Activated T-cell treated with anti-CD3 and anti-CD28 coated beads, Interleukin-2, amount 50 U/mL, for 24 hours (primary cell): ENCODE measurements at regions not wholly inside any gene's neighbourhood (a gene's known extent, or its start where the extent isn't known, plus 50 kb on each side); places are given as distances from the start of the nearest gene placed in this dataset.

ENCODE experiments used
- DNase-seq: peaks from one replicate; pipeline ENCODE4 v3.0.0-alpha.2; 2020
- H3K27ac Mint-ChIP-seq: 2 replicates; pipeline ENCODE4 v1.8.0; 2020; ENCODE audit warnings: mild to moderate bottlenecking, mixed read lengths
- H3K27me3 Mint-ChIP-seq: 2 replicates; pipeline ENCODE4 v1.8.0; 2020; ENCODE audit warnings: mixed read lengths
- H3K36me3 Mint-ChIP-seq: 2 replicates; pipeline ENCODE4 v1.8.0; 2020; ENCODE audit warnings: low read depth, mixed read lengths
- H3K4me1 Mint-ChIP-seq: 2 replicates; pipeline ENCODE4 v1.8.0; 2020; ENCODE audit warnings: low read depth, mixed read lengths
- H3K4me3 Mint-ChIP-seq: 2 replicates; pipeline ENCODE4 v1.8.0; 2020; ENCODE audit warnings: mild to moderate bottlenecking, moderate library complexity, mixed read lengths
- H3K9me3 Mint-ChIP-seq: 2 replicates; pipeline ENCODE4 v1.8.0; 2020; ENCODE audit warnings: mixed read lengths

DNA sequence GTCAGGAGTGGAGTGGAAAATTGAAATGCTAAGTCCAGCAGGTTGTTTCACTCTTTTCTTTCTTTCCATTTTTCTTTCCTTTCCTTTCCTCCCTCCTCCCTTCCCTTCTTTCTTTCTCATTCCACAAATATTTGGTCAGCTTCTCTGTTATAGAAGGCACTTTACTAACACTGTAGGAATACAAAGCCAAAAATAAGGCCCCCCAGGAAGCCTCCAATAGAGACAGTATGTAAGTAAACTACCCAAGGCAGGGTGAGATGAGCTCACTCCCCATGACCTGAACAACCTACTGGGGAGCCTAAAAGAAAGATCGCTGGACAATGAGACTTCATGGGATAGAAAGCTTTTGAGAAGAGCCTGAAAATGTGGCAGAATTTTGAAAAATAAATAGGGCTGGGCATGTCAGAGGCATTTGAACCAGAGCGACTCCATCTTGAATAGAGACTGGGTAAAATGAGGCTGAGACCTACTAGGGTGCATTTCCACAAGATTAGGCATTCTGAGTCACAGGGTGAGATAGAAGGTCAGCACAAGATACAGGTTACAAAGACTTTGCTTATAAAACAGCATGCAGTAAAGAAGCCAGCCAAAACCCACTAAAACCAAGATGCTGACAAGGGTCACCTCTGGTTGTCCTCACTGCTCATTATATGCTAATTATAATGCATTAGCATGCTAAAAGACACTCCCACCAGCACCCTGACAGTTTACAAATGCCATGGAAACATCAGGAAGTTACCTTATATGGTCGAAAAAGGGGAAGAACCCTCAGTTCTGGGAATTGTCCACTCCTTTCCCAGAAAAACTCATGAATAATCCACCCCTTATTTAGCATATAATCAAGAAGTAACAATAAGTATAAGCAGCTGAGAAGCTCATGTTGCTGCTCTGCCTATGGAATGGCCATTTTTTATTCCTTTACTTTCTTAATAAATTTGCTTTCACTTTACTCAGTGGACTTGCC is 158.9 kb upstream of the EGFLAM start:
- H3K9me3 Mint-ChIP-seq = no peaks in the 10 kb centered on the region
- no peak overlapping the region for H3K4me3 Mint-ChIP-seq
- peaks cover 3% of the 10 kb centered on the region for H3K27me3 Mint-ChIP-seq
- no peaks in the 10 kb centered on the region for H3K36me3 Mint-ChIP-seq
- H3K27ac Mint-ChIP-seq = no peak overlapping the region
- H3K4me1 Mint-ChIP-seq = no peaks in the 10 kb centered on the region
- no peak for DNase-seq

DNA sequence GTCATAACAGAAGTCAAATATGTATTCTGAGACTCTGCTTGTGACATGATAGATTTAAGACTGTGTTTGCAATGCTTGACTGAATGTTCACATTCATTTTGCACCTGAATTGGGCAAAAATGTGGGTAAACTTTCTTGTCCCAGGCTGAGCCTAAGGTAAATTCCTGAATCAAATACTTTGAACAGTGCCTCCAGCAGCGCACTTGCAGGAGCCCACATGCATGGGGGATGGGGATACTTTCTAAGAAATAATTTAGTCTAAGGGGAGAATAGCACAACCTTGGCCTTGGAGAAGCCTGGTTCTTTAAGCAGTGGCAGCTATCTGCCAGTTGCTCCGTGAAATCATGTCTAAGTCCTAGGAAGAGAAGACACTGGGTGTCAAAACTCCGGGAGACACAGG is 163.5 kb upstream of the EGFLAM start:
- no peak for DNase-seq
- Mint-ChIP-seq H3K27me3 (peaks cover 3% of the 10 kb centered on the region), H3K27ac (no peak overlapping the region), H3K4me3 (no peak overlapping the region), H3K9me3 (no peaks in the 10 kb centered on the region), H3K4me1 (no peaks in the 10 kb centered on the region), H3K36me3 (no peaks in the 10 kb centered on the region)

DNA sequence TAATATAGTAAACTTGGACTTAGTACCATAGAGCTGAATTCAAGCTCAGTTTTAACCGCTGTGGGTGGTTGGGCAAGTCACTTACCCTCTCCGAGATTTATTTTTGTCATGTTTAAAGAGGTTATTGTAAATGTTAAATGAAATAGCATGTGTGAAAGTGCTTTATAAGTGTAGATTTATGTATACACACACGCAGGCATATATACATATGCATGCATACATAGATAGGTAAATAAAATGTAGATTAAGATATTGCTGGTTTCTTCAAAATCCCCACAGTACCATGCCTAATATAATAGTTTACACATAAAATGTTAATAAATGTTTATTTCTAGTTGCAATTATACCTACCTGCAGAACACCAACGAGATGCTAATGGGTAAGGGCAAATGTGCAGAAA is 164.5 kb upstream of the EGFLAM start:
- Mint-ChIP-seq H3K36me3 (no peaks in the 10 kb centered on the region), H3K4me3 (no peak overlapping the region), H3K9me3 (no peaks in the 10 kb centered on the region), H3K4me1 (no peaks in the 10 kb centered on the region), H3K27me3 (peaks cover 3% of the 10 kb centered on the region), H3K27ac (no peak overlapping the region)
- no peak for DNase-seq

DNA sequence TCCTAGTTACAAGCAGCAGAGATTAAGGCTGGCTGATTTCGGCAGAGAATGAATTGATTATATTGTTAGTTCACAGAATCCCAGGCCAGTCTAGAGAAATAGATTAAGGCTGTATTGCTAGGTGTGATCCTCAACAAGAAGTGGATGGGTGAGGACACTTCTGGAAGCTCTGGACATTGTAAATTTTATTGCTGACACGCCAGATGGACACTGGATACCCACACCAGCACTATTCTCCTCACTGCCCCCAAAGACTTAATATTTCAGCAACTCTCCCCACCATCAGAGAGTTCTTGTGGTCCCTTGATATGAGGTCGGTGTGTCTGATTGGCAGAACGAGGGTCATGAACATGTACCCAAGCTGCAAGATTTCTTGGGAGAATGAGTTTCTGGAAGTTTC is 171.6 kb upstream of the EGFLAM start:
- H3K27ac Mint-ChIP-seq = no peak overlapping the region
- DNase-seq = no peak
- no peaks in the 10 kb centered on the region for H3K36me3 Mint-ChIP-seq
- H3K4me3 Mint-ChIP-seq = no peak overlapping the region
- no peaks in the 10 kb centered on the region for H3K9me3 Mint-ChIP-seq
- no peaks in the 10 kb centered on the region for H3K4me1 Mint-ChIP-seq
- H3K27me3 Mint-ChIP-seq = peaks cover 7% of the 10 kb centered on the region

DNA sequence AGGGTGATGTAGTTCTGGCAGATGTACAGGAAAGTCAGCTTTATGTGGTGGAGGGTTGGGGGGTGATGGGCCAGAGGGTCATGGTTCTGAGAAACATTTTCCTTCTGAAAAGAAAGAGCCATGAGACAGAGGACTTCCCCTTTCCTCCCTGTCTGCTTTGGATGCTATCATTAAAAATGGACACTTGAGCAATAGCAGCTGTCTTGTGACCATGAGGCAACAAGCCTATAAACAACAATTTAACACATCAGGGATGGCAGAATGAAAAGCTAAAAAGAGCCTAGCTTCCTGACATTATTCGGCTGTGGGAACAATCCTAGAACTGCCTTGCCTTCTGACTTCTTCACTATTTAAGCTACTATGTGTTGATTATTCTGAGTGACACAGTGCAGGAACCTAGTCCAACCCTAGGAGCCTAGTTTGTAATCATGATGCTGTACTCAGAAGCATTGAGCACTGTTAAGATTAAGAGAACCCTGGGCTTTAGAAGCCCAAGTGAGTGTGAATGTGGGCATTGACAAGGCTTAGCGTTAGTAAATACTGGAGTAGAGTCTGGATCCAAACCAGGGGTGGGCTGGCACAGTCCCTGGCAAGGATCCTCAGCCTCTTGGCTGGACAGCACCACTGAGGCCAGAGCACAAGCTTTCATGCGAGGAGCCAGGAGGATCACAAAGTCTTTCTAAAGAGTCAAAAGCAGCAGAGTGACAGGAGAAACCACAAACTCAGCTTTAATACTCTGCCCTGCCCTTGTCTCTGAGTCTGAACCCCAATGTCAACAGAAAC is 178.5 kb upstream of the EGFLAM start:
- Mint-ChIP-seq H3K27me3 (peaks cover 3% of the 10 kb centered on the region), H3K4me3 (no peak overlapping the region), H3K27ac (no peak overlapping the region), H3K4me1 (no peaks in the 10 kb centered on the region), H3K36me3 (no peaks in the 10 kb centered on the region), H3K9me3 (no peaks in the 10 kb centered on the region)
- no peak for DNase-seq

DNA sequence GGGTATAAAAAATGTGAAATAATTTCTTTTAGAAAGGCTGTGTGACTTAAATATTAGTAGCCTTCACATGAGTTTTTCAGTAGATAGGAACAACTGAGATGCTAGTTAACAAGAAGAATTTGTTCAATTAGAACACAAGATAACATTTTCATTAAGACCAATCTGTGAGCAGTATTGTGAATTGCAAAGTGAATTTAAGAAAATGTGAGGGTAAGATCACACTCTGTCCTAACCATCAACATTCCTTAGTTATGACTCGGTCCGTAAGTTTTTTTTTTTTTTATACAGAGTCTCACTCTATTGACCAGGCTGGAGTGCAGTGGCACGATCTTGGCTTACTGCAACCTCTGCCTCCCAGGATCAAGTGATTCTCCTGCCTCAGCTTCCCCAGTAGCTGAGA is 180.2 kb upstream of the EGFLAM start:
- H3K4me1 Mint-ChIP-seq = no peaks in the 10 kb centered on the region
- no peaks in the 10 kb centered on the region for H3K9me3 Mint-ChIP-seq
- no peak for DNase-seq
- no peak overlapping the region for H3K27ac Mint-ChIP-seq
- no peaks in the 10 kb centered on the region for H3K36me3 Mint-ChIP-seq
- no peaks in the 10 kb centered on the region for H3K27me3 Mint-ChIP-seq
- no peak overlapping the region for H3K4me3 Mint-ChIP-seq

DNA sequence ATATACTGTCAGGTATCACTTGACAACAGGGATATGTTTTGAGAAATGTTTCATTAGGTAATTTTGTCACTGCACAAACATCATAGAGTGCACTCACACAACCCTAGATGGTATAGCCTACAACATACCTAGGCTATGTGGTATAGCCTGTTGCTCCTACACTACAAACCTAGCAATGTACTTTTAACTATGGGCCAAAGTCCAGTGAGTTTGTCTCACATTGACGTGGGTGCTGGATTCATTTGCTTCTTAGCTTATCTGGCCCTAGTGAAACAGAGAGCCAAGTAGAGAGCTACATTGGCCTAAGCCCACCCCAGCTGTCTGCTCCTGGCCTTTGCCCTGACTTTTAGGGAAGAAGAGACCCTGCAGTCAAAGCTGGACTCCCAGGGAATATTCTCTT is 180.7 kb upstream of the EGFLAM start:
- no peaks in the 10 kb centered on the region for H3K36me3 Mint-ChIP-seq
- H3K4me1 Mint-ChIP-seq = no peaks in the 10 kb centered on the region
- no peaks in the 10 kb centered on the region for H3K27me3 Mint-ChIP-seq
- no peaks in the 10 kb centered on the region for H3K9me3 Mint-ChIP-seq
- no peak for DNase-seq
- H3K4me3 Mint-ChIP-seq = no peak overlapping the region
- no peak overlapping the region for H3K27ac Mint-ChIP-seq

DNA sequence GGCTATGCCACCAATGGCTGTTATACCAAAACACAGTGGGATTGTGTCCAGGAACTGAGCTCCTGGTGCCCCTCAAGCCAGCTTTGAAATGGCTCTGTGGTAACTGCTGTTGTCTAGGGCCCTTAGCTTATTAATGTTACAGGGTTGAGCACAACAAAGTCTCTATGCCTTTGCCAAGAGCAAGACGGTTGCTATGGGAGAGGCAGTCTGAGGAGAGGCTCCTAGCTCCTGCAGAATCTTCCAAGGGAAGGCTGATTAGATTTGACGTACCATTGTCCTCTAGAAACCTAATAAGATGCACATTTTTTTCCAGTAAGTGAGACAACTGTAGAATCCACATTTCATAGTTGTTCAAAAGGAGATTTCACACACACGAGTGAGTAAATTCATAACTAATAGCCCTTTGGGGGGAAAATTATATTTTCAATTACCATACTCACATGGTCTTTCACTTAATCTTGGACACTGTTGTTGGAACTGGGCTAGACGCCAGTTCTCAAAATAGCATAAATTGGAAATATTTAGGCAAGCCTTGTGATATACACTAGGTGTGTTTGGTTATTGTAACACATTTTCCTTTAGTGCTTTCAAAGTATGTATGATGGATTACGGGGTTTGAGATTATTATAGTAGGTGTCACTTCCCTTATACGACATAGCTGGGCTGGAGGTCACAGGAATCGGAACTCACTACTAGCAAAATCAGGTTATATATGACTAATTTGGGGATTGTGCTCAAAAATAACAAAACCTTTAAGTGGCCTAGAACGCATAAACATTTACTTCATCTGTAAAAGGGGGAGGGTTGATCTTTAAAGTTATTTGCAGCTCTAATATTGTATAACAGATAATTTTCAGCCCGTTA is 186.3 kb upstream of the EGFLAM start:
- H3K4me1 Mint-ChIP-seq = no peaks in the 10 kb centered on the region
- no peaks in the 10 kb centered on the region for H3K27me3 Mint-ChIP-seq
- no peak overlapping the region for H3K27ac Mint-ChIP-seq
- H3K36me3 Mint-ChIP-seq = no peaks in the 10 kb centered on the region
- H3K9me3 Mint-ChIP-seq = no peaks in the 10 kb centered on the region
- no peak for DNase-seq
- H3K4me3 Mint-ChIP-seq = no peak overlapping the region

DNA sequence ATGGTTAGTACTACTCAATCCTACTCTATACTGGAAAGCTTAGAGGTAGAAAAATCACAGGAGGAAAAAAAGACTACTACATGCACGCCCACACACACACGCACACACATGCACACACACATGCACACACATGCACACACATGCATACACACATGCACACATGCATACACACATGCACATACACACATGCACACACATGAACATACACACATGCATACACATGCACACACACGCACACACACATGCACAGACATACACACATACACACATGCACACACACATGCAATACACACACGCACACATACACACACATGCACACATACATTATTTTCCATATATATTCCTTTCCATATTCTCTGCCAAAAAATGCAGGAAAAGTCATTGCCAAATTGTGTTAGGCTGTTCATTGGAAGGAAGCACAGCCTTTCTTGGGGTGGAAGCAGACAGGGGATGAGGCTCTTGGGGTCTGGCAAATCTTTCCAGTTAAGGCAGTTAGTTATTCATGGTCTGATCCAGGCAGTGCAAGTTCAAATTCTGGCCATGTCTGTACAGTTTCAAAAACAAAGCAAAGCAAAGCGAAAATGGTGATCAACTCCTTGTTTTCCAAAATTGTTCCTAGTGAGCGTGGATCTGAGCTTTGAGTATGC is 187.9 kb upstream of the EGFLAM start:
- no peaks in the 10 kb centered on the region for H3K9me3 Mint-ChIP-seq
- no peak overlapping the region for H3K4me3 Mint-ChIP-seq
- no peak for DNase-seq
- no peaks in the 10 kb centered on the region for H3K36me3 Mint-ChIP-seq
- H3K27ac Mint-ChIP-seq = no peak overlapping the region
- H3K27me3 Mint-ChIP-seq = peaks cover 5% of the 10 kb centered on the region
- no peaks in the 10 kb centered on the region for H3K4me1 Mint-ChIP-seq

DNA sequence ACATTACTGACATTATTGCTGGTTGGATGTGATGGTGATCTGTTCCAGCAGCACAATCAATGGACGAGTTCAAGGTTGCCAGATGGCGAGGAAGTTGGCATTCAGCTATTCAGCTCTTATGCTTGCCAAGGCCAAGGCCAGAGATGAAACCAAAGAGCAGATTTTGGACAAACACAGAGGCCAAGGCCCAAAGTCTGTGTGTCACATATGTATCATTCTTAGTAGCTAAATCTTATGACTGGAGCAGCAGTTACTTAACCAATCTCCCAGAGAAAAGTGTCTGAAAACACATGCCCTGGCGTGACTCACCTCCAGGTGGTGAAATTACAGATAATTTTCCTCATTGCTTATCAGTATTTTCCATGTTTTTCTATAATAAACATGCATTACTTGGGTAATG is 189.0 kb upstream of the EGFLAM start:
- DNase-seq = no peak
- Mint-ChIP-seq H3K9me3 (peaks cover 5% of the 10 kb centered on the region), H3K4me1 (no peaks in the 10 kb centered on the region), H3K27me3 (peaks cover 5% of the 10 kb centered on the region), H3K27ac (no peak overlapping the region), H3K36me3 (no peaks in the 10 kb centered on the region), H3K4me3 (no peak overlapping the region)

DNA sequence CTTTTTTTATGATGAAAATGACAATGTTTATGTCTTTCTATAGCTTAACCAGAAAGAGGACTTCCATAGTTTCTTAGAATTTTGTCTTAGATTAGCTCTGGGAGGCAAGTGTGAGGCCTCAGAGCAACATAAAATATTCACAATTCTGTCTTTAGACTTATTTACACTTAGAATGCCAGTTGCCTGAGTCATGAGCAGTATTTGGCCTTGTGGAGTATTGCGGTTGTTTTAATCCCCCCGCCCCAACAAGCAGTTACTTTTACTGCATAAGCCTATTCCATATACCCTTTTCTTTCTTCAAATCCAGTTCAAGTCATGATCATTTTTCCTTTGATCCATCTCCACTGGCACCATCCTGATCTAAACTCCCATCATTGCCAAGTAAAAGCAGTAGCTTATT is 198.0 kb upstream of the EGFLAM start:
- no peak for DNase-seq
- Mint-ChIP-seq H3K4me1 (no peaks in the 10 kb centered on the region), H3K9me3 (peaks cover 6% of the 10 kb centered on the region), H3K36me3 (no peaks in the 10 kb centered on the region), H3K27ac (no peak overlapping the region), H3K4me3 (no peak overlapping the region), H3K27me3 (no peaks in the 10 kb centered on the region)

DNA sequence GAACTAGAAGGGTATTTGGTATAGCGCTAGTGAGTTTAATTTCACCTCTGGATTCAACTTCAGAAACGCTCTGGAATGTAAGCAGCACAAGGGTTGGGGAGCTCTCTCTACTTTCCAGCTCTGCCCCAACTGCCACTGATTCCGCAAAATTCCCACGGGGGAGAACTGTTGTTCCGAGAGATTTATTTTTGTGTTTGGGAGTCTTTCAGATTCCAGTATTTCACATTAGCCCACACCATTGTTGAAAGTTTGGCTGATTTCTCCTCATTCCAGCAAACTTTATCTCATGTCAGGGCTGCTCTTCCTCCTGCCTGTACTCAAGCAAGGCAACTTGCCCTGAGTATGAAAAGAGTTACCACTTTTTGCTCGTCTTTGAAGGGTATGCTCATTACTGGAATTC is 198.5 kb upstream of the EGFLAM start:
- DNase-seq = no peak
- H3K9me3 Mint-ChIP-seq = peaks cover 5% of the 10 kb centered on the region
- no peak overlapping the region for H3K27ac Mint-ChIP-seq
- H3K4me3 Mint-ChIP-seq = no peak overlapping the region
- no peaks in the 10 kb centered on the region for H3K36me3 Mint-ChIP-seq
- no peaks in the 10 kb centered on the region for H3K4me1 Mint-ChIP-seq
- H3K27me3 Mint-ChIP-seq = no peaks in the 10 kb centered on the region

DNA sequence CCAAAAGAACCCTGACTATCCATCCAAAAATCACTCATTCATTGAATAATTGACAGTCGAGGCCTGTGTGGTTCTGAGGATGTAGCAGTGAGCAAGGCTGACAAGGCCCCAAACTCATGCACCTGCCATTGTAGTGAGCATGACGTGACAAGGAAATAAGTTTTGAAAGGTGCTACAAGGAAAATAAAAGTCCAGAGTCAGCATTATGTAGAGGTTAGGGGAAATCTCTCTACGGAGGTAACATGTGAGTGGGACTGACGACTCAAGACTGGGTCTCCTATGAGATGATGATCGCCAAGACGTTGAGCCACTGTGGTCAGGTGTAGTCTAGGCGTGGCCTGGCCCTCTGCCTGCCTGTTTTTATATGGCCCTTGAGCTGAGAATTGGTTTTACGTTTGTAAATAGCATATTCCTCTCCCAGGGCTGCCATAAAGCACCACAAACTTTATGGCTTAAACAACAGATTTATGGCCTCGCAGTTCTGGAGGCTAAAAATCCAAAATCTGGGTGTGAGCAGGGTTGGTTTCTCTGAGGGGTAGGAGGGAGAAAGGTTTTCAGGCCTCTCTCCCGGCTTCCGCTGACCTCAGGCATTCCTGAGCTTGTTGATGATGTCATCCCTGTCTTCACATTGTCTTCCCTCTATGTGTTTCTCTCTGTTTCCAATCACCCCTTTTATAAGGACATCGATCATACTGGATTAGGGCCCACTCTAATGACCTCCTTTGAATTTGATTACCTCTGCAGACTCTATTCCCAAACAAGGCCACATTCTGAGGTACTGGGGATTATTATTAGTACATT is 206.4 kb upstream of the EGFLAM start:
- no peak overlapping the region for H3K27ac Mint-ChIP-seq
- H3K27me3 Mint-ChIP-seq = no peaks in the 10 kb centered on the region
- DNase-seq = no peak
- no peaks in the 10 kb centered on the region for H3K36me3 Mint-ChIP-seq
- no peak overlapping the region for H3K4me3 Mint-ChIP-seq
- H3K4me1 Mint-ChIP-seq = no peaks in the 10 kb centered on the region
- no peaks in the 10 kb centered on the region for H3K9me3 Mint-ChIP-seq
